ENCODE measurements at regions not wholly inside any gene's neighbourhood (a gene's known extent, or its start where the extent isn't known, plus 50 kb on each side); places are given as distances from the start of the nearest gene placed in this dataset.

DNA sequence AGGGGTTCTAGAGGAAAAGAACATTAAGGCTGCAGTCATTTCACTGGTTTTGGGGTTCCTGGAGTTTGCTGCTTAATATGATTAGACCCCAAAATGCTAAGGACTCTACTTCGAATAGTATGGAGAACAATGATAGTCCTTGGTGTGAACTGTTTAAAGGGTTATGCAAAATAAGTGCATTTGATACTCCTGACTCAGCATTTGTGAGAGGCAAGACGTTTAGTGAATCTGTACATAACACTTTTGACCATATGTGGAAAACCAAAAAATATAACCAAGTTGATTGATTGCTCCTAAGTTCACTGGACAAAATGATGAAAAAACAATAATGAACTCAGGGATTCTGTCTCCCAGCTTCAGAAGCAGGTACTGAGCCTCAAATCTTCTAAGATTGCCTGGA is 414.1 kb downstream of the SH3BGRL start:
- Histone ChIP-seq H3K4me2 (ENCODE audit: insufficient read depth, low read length) (no peak overlapping the region), H4K20me1 (ENCODE audit: insufficient read depth, low read length) (no peaks in the 10 kb centered on the region), H3K36me3 (ENCODE audit: insufficient read depth, low read length) (no peaks in the 10 kb centered on the region), H3K4me3 (ENCODE audit: insufficient read depth, low read length) (no peak overlapping the region), H3K9me3 (ENCODE audit: low read depth, low read length) (no peaks in the 10 kb centered on the region), H3K79me2 (ENCODE audit: insufficient read depth, low read length) (no peaks in the 10 kb centered on the region), H3K27me3 (ENCODE audit: insufficient read depth, low read length) (no peaks in the 10 kb centered on the region), H2AFZ (ENCODE audit: low read length) (no peak overlapping the region), H3K27ac (ENCODE audit: low read depth, low read length) (no peak overlapping the region), H3K4me1 (ENCODE audit: insufficient read depth, low read length) (no peaks in the 10 kb centered on the region)
- DNase-seq (ENCODE audit: insufficient read length, low spot score, missing footprints), result no peak
- TF ChIP-seq, protein P1, sequence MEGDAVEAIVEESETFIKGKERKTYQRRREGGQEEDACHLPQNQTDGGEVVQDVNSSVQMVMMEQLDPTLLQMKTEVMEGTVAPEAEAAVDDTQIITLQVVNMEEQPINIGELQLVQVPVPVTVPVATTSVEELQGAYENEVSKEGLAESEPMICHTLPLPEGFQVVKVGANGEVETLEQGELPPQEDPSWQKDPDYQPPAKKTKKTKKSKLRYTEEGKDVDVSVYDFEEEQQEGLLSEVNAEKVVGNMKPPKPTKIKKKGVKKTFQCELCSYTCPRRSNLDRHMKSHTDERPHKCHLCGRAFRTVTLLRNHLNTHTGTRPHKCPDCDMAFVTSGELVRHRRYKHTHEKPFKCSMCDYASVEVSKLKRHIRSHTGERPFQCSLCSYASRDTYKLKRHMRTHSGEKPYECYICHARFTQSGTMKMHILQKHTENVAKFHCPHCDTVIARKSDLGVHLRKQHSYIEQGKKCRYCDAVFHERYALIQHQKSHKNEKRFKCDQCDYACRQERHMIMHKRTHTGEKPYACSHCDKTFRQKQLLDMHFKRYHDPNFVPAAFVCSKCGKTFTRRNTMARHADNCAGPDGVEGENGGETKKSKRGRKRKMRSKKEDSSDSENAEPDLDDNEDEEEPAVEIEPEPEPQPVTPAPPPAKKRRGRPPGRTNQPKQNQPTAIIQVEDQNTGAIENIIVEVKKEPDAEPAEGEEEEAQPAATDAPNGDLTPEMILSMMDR (IDR thresholded peaks at IDR 0.05; ENCODE audit: extremely low read depth, low read depth, low read length), result no peak

DNA sequence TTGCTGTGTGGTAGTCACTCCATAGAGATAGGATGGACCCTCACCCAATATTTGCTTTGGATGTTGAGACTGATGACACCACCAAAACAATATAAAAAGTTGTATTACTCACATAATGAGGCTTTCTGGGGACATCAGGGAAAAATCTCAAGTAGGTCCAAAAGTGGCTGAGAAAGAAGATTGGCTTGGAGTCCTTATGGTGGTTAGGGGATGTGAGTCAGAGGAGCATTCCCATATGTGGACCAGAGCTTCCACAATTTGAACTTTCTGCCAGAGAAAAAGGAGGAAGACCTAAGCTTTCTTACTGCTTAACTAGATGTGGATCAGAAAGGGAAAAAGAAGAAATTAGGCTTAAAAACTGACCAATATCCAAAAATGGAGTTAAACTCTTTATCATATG is 460.5 kb downstream of the SH3BGRL start:
- Histone ChIP-seq H3K4me1 (ENCODE audit: insufficient read depth, low read length) (no peaks in the 10 kb centered on the region), H3K27ac (ENCODE audit: low read depth, low read length) (no peak overlapping the region), H3K4me2 (ENCODE audit: insufficient read depth, low read length) (no peak overlapping the region), H3K36me3 (ENCODE audit: insufficient read depth, low read length) (no peaks in the 10 kb centered on the region), H3K9me3 (ENCODE audit: low read depth, low read length) (peaks cover 3% of the 10 kb centered on the region), H2AFZ (ENCODE audit: low read length) (no peak overlapping the region), H4K20me1 (ENCODE audit: insufficient read depth, low read length) (no peaks in the 10 kb centered on the region), H3K4me3 (ENCODE audit: insufficient read depth, low read length) (no peak overlapping the region), H3K27me3 (ENCODE audit: insufficient read depth, low read length) (no peaks in the 10 kb centered on the region), H3K79me2 (ENCODE audit: insufficient read depth, low read length) (no peaks in the 10 kb centered on the region)
- TF ChIP-seq, protein P1 (IDR thresholded peaks at IDR 0.05; ENCODE audit: extremely low read depth, low read depth, low read length), result no peak
- DNase-seq (ENCODE audit: insufficient read length, low spot score, missing footprints), result no peak

DNA sequence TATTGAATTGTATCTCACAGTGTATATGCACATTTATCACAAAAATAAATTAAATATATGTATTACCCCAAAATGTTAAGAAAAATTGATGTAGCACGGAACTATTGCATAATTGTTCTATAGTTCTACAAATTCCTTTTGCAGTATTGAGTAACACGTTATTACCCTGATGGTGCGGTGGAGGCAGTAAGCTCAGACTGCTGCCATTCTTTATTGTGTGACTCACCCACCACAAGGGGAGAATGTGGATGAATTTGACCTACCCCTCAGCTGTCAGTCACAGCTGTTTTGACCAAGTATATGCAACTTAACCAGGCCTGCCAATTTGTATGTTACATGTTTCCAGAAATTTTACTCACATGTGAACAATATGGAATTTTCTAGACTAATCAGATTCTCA is 506.6 kb downstream of the SH3BGRL start:
- H3K9me3 ChIP-seq (ENCODE audit: low read depth, low read length), result no peaks in the 10 kb centered on the region
- no peak overlapping the region for H3K4me3 ChIP-seq (ENCODE audit: insufficient read depth, low read length)
- no peaks in the 10 kb centered on the region for H3K79me2 ChIP-seq (ENCODE audit: insufficient read depth, low read length)
- no peak overlapping the region for H3K27ac ChIP-seq (ENCODE audit: low read depth, low read length)
- no peaks in the 10 kb centered on the region for H4K20me1 ChIP-seq (ENCODE audit: insufficient read depth, low read length)
- no peaks in the 10 kb centered on the region for H3K36me3 ChIP-seq (ENCODE audit: insufficient read depth, low read length)
- no peak overlapping the region for H2AFZ ChIP-seq (ENCODE audit: low read length)
- H3K4me1 ChIP-seq (ENCODE audit: insufficient read depth, low read length), result no peaks in the 10 kb centered on the region
- no peak for DNase-seq (ENCODE audit: insufficient read length, low spot score, missing footprints)
- no peaks in the 10 kb centered on the region for H3K27me3 ChIP-seq (ENCODE audit: insufficient read depth, low read length)
- TF ChIP-seq, protein P1 (IDR thresholded peaks at IDR 0.05; ENCODE audit: extremely low read depth, low read depth, low read length), result no peak
- H3K4me2 ChIP-seq (ENCODE audit: insufficient read depth, low read length), result no peak overlapping the region

DNA sequence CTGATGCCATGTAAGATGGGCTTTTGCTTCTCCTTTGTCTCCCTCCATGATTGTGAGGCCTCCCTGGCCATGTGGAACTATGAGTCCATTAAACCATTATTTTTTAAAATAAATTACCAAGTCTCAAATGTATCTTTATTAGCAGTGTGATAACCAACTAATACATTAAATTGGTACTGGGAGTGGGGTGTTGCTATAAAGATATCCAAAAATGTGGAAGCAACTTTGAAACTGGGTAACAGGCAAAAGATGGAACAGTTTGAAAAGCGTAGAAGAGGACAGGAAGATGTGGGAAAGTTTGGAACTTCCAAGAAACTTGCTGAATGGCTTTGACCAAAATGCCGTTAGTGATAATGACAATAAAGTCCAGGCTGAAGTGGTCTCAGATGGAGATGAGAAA is 526.7 kb downstream of the SH3BGRL start:
- no peak for DNase-seq (ENCODE audit: insufficient read length, low spot score, missing footprints)
- Histone ChIP-seq H3K4me2 (ENCODE audit: insufficient read depth, low read length) (no peak overlapping the region), H3K4me3 (ENCODE audit: insufficient read depth, low read length) (no peak overlapping the region), H3K27ac (ENCODE audit: low read depth, low read length) (no peak overlapping the region), H3K4me1 (ENCODE audit: insufficient read depth, low read length) (no peaks in the 10 kb centered on the region), H3K27me3 (ENCODE audit: insufficient read depth, low read length) (no peaks in the 10 kb centered on the region), H3K36me3 (ENCODE audit: insufficient read depth, low read length) (no peaks in the 10 kb centered on the region), H4K20me1 (ENCODE audit: insufficient read depth, low read length) (no peaks in the 10 kb centered on the region), H3K79me2 (ENCODE audit: insufficient read depth, low read length) (no peaks in the 10 kb centered on the region), H2AFZ (ENCODE audit: low read length) (no peak overlapping the region), H3K9me3 (ENCODE audit: low read depth, low read length) (peaks cover 5% of the 10 kb centered on the region)
- TF ChIP-seq, protein P1 (IDR thresholded peaks at IDR 0.05; ENCODE audit: extremely low read depth, low read depth, low read length), result no peak

Measured in osteoblast (primary cell).